Hepatocyte (in vitro differentiated cells): ENCODE measurements at regions not wholly inside any gene's neighbourhood (a gene's known extent, or its start where the extent isn't known, plus 50 kb on each side); places are given as distances from the start of the nearest gene placed in this dataset.

Experiments
- CTCF ChIP-seq: fragments of 200-600 bp; sonication (generic); IDR thresholded peaks from 2 replicates; pipeline ENCODE4 v1.5.1; 2016; ENCODE audit warnings: antibody characterized with exemption, mild to moderate bottlenecking; ENCODE audit not compliant: poor library complexity
- EZH2 ChIP-seq: fragments of 200-600 bp; sonication (generic); IDR thresholded peaks from 2 replicates; pipeline ENCODE4 v1.6.1; 2016; ENCODE audit warnings: antibody characterized with exemption, mild to moderate bottlenecking, borderline replicate concordance
- EZH2phosphoT487 ChIP-seq: fragments of 200-600 bp; sonication (generic); IDR thresholded peaks from one replicate; pipeline ENCODE4 v1.6.1; 2018; ENCODE audit warnings: antibody characterized with exemption, mild to moderate bottlenecking, low read depth, moderate library complexity; ENCODE audit not compliant: unreplicated experiment, severe bottlenecking

- TF ChIP-seq EZH2 (no peak), CTCF (no peak), EZH2phosphoT487 (no peak)
Measured at GRCh38 chr1:4584449-4584848, 70.0 kb upstream of the AJAP1 start.
